Cardiac muscle cell (in vitro differentiated cells and primary cell): ENCODE measurements at regions not wholly inside any gene's neighbourhood (a gene's known extent, or its start where the extent isn't known, plus 50 kb on each side); places are given as distances from the start of the nearest gene placed in this dataset.

Experiments used
- DNase-seq, 2 donors: peaks; one replicate each; pipeline versions ENCODE4 v3.0.0 to v3.0.0-alpha.2; 2010 to 2017; ENCODE audit warnings: low read depth in 1 of 2, low spot score in 1 of 2
- H3K27ac ChIP-seq: fragments of 200-600 bp; sonication (generic); 2 replicates; pipeline ENCODE4 v1.5.1; 2016
- H3K27me3 ChIP-seq: fragments of 200-600 bp; sonication (generic); 2 replicates; pipeline ENCODE4 v1.6.0; 2016; ENCODE audit warnings: control low read depth
- H3K36me3 ChIP-seq: fragments of 200-600 bp; sonication (generic); 2 replicates; pipeline ENCODE4 v1.5.1; 2016; ENCODE audit warnings: control low read depth
- H3K4me1 ChIP-seq: fragments of 200-600 bp; sonication (generic); 2 replicates; pipeline ENCODE4 v1.8.1; 2017; ENCODE audit warnings: low read depth, mild to moderate bottlenecking, mixed run types
- H3K4me3 ChIP-seq: fragments of 200-600 bp; sonication (generic); 2 replicates; pipeline ENCODE4 v1.5.1; 2016; ENCODE audit warnings: mild to moderate bottlenecking
- H3K9me3 ChIP-seq: fragments of 200-600 bp; sonication (generic); 2 replicates; pipeline ENCODE4 v1.5.1; 2017; ENCODE audit warnings: low read depth, mild to moderate bottlenecking, control low read depth
- CTCF ChIP-seq: IDR thresholded peaks from 2 replicates; pipeline ENCODE4 v1.5.1; 2012; ENCODE audit warnings: low read depth, mild to moderate bottlenecking, low read length

DNA sequence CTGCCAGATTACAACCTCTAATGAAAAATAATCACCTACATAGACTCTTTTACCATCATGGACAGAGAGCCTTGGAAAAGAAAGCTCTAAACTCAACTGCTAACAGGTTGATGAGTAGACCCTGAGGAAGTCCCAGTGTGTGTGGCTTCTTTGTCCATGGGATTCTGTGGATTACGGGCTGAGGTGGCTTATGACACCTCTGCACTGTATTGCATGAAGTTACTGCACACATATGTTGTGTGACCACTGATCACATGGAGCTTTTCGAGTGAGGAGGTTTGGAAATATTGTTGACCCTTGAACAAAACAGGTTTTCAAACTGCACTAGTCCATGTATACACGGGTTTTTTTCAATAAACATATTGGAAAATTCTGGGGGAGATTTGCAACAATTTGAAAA is 124.4 kb downstream of the RIN2 start:
- H3K36me3 ChIP-seq = peaks cover 5% of the 10 kb centered on the region
- no peak overlapping the region for H3K27ac ChIP-seq
- H3K4me1 ChIP-seq = peaks cover 9% of the 10 kb centered on the region
- no peaks in the 10 kb centered on the region for H3K9me3 ChIP-seq
- no peaks in the 10 kb centered on the region for H3K27me3 ChIP-seq
- no peak for DNase-seq
- H3K4me3 ChIP-seq = no peak overlapping the region
- no peak for TF ChIP-seq CTCF

DNA sequence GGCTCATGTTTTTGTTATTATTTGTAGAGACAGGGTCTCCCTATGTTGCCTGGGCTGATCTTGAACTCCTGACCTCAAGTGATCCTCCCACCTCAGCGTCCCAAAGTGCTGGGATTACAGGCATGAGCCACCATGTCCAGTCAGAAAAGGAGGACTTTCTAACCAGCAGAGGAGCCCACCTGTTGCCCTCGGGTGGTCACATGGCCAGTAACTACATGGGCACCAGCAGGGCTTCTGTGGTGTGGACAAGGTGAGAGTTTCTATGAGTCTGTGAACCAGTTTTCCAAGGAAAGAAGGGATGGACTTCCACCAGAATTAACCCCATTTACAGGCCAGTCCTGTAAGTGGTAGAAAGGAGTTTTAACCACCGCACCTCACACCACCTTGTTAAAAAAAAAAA is 125.4 kb downstream of the RIN2 start:
- Histone ChIP-seq H3K4me3 (no peak overlapping the region), H3K36me3 (peaks cover 5% of the 10 kb centered on the region), H3K4me1 (peaks cover 15% of the 10 kb centered on the region), H3K27ac (no peak overlapping the region), H3K9me3 (no peaks in the 10 kb centered on the region), H3K27me3 (no peaks in the 10 kb centered on the region)
- no peak for TF ChIP-seq CTCF
- DNase-seq = no peak

- Histone ChIP-seq H3K4me3 (no peak overlapping the region), H3K27ac (peak overlapping the region; percentile 79), H3K9me3 (no peaks in the 10 kb centered on the region), H3K36me3 (no peaks in the 10 kb centered on the region), H3K27me3 (no peaks in the 10 kb centered on the region), H3K4me1 (peaks cover 27% of the 10 kb centered on the region)
- no peak for DNase-seq
- no peak for TF ChIP-seq CTCF
These were observed 127.5 kb downstream of the RIN2 start for GRCh38 chr20:19885594-19885938.

- no peak for TF ChIP-seq CTCF
- Histone ChIP-seq H3K4me3 (no peak overlapping the region), H3K4me1 (peaks cover 27% of the 10 kb centered on the region), H3K27me3 (no peaks in the 10 kb centered on the region), H3K9me3 (no peaks in the 10 kb centered on the region), H3K27ac (peak overlapping the region; percentile 79), H3K36me3 (no peaks in the 10 kb centered on the region)
- DNase-seq = peak; percentile 21 to 45
These were observed 128.0 kb downstream of the RIN2 start for GRCh38 chr20:19885939-19886660.

GRCh38 chr20:19886661-19887288 is 128.7 kb downstream of the RIN2 start:
- Histone ChIP-seq H3K4me3 (no peak overlapping the region), H3K27me3 (no peaks in the 10 kb centered on the region), H3K36me3 (no peaks in the 10 kb centered on the region), H3K27ac (peak overlapping the region; percentile 79), H3K4me1 (peaks cover 27% of the 10 kb centered on the region), H3K9me3 (no peaks in the 10 kb centered on the region)
- DNase-seq = peak in 1 of 2 donors; percentile 15
- peak; percentile 12 for TF ChIP-seq CTCF
